HG03521 (cell line): ENCODE measurements at regions not wholly inside any gene's neighbourhood (a gene's known extent, or its start where the extent isn't known, plus 50 kb on each side); places are given as distances from the start of the nearest gene placed in this dataset.

Experiments
- ATAC-seq: cut with Tn5 transposase; IDR thresholded peaks from one replicate; pipeline ENCODE4 v1.9.1; 2021; ENCODE audit warnings: mild to moderate bottlenecking, moderate library complexity; ENCODE audit not compliant: unreplicated experiment

DNA sequence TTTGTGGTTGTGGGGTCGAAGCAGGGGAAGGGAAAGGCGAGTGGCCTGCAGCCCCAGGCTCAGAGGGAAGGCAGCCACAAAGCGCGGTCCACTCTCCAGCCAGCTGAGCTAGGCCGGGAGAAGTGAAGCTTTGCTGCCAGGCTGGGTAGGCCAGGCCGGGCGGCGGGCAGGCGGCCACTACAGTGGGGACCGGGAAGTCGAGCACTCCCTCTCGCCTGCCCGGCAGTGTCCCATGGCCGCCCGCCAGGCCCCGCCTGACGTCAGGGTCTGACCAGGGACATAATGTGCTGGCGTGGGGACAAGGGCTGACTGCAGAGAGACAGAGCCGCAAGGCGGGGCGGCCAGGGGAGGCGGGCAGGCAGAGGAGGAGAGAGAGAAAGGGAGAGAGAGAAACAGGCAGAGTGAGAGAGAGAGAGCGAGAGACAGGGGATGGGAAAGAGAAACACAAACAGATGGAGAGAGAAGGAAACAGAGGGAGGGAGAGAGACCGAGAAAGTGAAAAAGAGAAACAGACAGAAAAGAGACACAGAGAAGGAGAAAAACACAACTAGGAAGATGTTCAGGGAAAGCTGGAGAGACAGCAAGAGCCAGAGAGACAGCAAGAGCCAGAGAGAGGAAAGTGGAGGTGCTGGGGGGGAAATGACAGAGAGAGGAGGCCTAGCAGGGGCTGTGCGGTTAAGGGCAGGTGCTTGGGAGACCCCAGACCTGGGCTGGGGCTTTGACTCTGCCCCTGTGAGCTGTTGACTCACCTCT is 94.5 kb upstream of the PTPN1 start:
- no peak for ATAC-seq

DNA sequence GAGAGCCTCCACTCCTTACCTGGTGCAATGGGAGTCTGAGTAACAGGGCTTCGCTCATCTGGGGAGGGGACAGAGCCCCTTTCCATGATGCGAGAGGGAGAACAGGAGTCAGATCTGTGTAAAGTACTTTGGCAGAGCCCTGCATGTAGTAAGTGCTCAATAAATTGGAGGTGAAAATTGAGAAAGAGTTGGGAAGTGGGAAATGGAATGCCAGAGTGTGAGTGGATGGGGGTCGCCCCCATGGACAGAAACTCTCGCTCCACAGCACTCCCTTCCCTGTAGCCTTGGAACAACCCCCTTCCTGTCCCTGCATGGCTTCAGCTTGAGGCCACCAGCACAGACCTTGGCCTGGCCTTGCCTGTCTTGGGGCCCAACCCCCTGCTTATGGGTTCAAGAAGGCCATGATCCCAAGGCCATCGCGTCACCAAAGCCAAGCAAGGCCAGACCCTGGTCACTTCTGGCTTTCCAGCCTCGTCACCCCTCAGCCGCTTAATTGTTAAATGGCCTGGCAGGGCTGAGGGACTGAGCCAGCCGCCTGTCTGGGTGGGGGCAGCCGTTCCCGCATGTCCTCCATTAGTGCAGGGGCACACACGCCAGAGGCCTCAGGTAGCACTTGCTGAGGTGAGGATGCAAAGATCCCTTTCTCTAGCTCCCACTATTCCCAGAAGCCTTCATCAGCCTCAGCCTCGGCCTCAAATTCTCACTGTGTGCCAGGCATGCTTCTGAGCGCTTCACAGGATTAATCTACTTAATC is 93.7 kb upstream of the PTPN1 start:
- no peak for ATAC-seq

DNA sequence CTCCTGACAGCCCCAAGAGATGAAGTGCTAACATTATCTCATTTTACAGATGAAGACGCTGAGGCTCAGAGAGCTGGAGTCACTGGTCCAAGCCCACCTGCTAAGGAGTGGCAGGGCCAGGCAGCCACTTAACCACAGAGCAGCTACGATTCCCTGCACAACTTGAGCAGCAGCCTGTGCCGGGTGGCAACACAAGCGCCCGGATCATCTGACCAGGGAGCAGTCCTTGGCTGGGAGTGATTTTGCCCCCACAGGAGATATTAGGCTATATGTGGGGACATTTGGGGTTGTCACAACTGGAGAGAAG is 93.2 kb upstream of the PTPN1 start:
- no peak for ATAC-seq

DNA sequence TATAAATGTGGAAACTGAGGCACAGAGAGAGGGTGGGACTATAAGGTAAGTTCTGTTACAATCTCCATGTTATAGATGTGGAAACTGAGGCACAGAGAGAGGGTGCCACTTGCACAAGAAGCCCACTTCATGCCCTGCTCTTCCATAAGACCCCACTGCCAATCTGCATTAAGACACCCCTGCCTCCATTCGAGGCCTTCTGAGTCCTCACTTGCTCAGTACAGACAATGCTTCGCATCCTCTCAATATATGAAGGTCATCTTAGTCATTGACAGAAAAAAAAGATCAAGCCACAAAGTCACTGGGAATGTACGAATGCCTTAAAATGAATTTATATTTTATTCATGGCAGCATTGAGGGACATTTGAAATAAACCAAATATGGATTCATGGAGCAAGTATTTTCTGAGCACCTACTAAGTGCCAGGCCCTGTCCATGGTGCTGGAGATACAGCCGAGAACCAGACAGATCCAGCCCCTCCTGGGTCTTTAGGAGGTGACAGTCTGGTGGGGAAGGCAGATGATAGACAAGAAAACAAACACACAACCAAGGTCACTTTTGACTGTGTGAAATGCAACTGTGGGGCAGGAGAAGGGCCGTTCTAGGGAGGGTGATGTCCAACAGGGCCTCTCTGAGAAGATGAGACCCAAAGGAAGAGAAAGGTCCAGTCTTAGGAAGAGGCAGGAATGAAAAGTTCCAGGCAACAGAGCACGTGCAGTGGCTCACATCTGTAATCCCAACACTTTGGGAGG is 92.5 kb upstream of the PTPN1 start:
- ATAC-seq: no peak

DNA sequence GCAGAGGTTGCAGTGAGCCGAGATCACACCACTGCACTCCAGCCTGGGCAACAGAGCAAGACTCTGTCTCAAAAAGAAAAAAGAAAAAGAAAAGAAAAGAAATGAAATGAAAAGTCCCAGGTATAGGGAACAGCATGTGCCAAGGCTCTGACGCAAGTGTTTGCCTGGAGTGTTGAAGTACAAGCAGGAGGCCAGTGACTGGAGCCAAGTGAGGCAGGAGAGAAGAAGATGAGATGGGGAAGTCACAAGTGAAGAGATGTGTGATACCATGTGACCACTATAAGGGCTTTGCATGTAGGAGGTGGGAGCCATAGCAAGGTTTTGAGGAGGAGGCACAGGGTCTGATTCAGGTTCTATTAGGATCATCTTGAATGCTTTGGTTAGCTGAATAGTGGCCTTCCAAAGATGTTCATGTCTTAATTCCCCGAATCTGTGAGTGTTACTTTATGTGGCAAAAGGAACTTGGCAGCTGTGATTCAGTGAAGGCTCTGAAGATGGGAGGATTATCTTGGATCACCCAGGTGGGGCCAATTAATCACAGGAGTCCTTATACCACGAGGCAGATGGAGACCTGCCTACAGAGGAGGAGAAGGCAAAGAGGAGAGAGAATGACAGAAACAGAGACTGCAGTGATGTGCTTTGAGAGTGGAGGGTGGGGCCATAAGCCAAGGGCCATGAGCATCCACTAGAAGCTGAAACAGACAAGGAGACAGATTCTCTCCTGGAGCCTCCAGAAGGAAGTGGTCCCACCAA is 91.1 kb upstream of the PTPN1 start:
- no peak for ATAC-seq

DNA sequence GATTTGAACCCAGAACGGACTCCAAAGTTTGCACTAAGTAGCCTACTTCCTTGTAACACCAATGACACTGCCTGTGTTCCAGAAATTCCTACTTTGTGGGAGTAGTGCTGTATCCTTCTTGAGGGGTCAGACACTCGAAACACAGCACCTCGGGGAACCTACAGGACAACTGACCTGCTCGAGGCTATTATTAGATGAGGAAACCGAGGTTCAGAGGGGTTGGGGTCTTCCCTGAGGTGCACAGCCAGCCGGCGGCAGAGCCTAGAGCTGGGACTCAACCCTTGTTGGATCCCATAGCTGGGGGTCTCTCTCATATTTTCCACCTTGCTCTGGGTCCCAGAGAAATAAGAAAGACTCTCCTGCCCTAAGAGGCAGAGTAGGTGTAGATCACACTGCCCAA is 89.8 kb upstream of the PTPN1 start:
- no peak for ATAC-seq

DNA sequence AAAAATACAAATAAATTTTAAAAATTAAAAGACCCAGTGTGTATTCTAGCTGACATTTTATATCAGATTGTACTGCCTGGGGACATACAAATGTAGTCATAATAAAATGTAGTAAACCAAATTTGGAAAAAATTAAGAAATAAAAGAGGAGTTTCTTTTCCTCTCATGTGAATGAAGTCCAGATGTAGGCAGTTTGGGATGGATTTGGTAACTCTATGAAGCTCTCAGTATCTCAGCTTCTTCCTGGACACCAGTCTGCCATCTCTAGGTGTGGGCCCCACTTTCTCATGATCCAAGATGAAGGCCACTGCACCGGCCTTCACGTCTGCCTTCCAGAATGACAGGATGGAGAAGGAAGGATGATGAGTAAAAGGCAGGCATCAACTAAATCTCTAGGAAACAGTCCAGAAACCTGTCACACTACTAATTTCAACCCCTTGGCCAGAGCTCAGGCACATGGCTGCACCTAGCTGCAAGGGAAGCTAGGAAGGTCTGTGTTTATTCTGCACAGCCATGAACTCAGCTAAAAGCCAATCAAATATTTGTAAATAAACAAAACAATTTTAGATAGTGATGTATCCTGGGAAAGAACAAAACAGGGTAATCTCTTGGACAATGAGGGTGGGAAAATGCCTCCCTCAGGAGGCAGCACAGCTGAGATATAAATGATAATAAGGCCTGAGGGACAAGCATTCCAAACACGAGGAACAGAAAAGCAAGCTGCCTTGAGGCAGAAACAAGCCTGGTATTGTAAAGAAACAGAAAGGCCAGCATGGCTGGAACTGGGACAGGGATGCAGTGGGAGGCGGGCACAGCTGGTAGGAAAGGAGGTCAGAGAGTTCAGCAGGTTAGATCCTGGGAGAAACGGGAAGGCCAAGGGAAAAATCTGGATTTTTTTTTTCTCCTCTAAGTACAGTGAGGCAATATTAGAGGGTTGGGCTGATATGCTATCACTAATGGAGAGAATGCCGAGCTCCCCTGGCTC is 88.5 kb upstream of the PTPN1 start:
- no peak for ATAC-seq

DNA sequence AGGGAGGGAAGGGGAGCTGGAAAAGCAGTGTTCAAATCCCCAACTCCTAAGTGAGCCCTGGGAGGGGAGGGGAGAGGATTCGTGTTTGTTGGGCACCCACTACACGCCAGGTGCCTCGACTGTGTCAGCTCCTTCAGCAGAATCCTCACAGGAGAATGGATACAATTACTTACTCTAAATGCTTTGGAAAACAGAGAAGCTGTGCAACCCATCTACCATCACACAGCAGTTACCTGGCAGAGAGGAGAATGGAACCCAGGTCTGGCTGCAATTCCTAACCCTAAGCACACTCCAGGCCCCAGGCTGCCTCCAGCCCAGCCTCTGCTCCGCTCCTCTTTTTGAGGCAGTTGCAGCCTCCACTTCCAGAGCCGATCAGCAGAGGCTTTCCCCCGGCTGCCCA is 86.4 kb upstream of the PTPN1 start:
- no peak for ATAC-seq

DNA sequence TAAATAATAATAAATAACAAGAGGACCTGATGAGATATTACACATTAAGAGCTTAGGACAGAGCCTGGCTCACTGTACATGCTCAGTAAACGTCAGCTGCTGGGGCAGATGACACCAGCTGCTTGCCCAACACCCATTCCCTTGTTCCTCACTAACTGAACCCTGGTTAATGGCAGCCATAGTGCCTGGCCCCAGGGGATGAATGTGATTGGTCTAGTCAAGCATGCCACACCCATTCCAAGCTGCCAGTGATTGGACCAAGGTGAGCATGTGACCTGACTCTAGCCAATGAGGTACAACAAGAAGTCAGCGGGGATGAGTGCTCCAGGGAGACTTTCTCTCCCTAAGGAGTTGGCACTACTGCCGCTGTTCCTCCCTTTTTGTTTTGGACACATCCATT is 85.1 kb upstream of the PTPN1 start:
- no peak for ATAC-seq

DNA sequence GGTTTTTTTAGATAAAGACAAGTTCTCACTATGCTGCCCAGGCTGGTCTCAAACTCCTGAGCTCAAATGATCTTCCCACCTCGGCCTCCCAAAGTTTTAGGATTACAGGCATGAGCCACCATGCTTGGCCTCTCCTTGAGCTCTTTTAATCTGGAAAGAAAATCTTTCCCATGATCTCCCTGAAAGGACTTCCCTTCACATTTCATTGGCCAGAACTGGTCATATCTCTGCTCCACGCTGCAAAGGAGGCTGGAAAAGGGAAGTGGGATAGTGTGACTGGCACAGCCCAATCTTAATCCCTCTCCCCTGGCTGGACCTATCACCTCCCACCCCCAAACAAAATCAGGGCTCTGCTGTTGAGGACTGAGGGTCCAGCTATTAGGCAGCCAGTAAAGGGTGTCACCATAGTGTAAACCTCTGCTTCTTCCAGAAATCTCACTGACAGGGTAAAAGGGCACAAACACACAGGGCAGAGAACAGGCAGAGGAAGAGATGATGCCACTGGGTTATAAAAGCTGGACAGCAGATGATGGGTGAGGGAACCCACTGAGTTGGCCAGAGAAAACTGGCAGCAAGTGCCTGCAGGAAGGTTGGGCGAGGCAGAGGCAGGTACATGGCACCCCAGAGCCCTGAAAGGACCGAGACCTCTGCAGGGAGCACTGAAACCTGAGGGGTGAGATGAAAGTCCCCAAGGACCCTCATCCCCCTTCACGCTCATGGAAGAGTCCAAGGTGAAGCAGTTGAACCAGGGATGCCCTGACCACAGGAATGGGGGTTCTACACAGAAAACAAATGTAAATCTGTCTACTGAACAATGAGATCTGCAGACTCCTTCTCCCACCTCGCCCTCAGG is 83.1 kb upstream of the PTPN1 start:
- ATAC-seq: no peak

DNA sequence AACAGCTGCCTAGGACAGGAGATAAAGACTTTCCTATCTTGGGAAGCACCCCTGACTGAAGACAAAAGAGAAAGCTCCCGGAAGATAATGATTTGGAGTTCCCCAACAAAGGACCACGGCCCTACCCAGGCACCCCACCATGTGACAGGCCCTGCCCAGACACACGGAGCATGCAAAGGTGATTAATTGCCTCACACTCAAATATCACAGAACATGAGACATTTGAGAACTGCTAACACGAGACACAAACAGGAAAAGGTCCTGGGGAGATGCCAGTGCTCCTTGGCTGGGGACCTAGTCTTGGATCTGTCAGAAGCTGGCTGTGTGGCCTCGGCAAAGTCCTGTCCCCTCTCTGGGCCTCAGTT is 82.5 kb upstream of the PTPN1 start:
- ATAC-seq: no peak

DNA sequence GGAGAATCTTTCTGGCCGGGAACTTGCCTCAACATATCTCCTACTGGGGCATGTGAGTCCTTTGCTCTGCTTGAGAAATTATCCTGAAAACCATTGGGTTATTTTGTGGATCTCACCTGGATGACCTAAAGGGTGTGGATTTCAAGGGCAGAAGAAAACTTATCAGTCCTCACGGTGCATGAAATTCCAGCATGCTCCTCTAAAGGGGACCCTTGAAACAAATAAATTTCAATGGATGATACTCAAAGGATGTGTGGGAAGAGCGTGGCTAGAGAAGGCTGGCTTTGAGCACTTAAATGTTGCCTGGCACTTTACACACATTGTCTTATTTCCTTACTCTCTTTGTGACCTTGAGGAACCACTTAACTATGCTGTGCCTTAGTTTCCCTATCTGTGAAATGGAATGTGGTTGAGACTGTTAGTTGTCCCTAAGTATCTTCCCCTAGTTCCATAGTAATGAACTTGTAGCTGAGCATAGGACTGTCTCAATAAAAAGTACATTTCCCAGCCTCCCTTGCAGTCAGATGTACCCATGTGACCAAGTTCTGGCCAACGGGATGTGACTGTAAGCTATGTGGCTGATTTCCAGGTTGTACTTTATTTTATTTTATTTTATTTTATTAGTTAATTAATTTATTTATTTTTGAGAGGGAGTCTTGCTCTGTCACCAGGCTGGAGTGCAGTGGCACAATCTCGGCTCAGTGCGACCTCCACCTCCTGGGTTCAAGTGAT is 81.9 kb upstream of the PTPN1 start:
- ATAC-seq: no peak

DNA sequence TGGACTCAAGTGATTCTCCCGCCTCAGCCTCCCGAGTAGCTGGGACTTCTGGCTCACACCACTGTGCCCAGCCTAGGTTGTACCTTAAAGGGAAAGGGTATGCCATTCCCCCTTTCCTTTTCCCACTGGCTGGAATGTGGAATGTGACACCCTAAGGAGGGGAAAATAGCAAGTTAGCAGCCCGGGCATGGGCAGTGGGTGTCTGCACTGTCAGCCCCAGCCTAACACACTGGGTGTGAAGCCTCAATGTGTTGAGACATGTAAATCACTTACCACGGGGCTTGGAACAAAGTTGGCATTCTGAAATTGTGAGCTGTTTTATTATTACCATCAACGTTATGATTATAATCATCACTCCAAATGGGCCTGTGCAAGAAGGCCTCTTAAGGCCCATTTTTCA is 80.8 kb upstream of the PTPN1 start:
- no peak for ATAC-seq

DNA sequence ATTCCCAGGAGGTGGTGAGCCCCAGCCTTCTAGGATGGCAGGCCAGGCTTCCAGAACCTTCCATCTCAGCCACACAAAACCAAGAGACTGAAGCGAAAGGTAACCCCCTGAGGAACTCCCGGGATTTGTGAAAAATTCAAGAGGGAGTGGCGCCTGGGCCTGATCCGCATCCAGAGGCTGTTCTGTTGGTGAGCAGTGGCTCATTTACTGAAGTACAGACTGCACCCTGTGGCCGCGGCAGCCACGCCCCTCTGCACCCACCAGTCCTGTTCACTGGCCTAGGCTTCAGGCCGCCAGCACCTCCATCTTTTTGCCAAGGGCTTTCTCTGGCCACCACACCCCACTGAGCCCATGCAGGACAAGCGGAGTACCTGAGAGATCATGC is 79.1 kb upstream of the PTPN1 start:
- no peak for ATAC-seq

DNA sequence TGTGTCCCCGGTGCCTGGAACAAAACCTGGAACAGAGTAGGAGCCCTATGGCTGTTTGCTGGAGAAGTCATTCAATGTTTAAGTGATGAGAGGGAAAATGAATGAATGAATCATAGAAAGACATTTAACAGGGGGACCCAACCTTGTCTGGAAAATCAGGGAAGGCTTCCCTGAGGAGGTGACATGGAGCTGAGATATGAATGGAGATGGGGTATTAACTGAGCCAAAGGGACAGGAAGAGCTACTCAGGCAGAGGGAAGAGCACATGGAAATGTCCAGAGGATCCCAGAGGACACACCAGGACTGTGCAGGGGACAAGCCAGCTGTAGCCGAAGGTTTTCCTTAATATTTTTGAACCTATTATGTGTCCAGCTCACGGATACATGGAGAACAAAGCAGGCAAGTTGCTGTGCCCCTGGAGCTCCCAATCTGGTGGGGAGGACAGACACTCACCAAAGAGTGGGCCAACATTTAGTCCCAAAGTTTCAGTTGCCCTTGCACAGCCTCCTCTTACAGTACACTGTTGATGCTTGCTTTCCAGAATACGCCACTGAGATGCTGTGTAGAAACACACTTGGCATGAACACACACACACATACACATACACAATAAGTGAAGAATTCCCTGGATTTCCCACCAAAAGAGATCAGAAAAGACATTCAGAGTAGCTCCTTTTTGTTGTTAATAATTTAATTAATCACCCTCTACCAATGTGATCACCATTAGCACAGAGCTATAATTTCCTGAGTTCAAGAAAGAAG is 77.0 kb upstream of the PTPN1 start:
- ATAC-seq: no peak

DNA sequence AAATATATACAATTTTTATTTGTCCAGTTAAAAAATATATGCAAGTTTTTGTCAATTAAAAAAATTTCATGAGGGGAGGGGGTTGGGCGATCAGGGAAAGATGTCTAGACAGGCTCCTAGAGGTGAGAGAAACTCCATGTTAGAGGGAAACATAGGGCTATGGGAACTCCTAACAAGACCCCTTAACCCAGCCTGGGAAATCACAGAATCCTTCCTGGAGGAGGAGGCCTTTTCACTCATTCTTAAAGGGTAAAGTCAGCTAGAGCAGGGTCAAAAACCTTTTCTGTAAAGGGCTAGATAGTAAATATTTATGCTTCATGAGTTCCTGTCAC is 75.9 kb upstream of the PTPN1 start:
- no peak for ATAC-seq

DNA sequence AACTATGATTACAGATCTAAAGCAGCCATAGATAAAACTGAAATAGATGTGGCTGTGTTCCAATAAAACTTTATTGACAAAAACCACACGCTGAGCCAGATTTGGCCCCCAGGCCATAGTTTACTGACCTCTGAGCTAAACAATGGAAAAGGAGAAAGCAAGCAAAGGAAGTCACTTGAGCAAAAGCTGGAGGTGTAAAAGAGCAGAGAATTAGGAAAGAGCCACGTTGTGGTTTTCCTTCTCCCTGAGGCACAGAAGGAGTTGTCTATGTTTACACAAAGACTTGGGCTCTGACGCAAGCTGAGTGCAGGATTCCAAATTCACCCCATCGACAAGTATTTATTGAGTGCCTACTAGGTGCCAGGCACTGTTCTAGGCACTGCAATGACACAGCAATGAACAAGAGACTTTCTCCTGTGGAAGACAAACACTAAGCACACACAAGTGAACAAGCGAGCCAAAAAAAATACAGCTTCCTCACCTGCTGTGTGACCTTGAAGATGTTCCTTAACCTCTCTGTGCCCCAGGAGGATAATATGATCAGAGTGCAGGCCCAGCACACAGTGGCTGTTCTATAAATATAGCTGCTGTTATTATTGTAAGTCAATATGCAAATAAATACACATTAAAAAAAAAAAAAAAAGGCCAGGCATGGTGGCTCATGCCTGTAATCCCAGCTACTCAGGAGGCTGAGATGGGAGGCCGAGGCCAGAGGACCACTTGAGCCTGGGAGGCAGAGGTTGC is 75.4 kb upstream of the PTPN1 start:
- ATAC-seq: no peak
